ENCODE measurements at regions not wholly inside any gene's neighbourhood (a gene's known extent, or its start where the extent isn't known, plus 50 kb on each side); places are given as distances from the start of the nearest gene placed in this dataset.

DNA sequence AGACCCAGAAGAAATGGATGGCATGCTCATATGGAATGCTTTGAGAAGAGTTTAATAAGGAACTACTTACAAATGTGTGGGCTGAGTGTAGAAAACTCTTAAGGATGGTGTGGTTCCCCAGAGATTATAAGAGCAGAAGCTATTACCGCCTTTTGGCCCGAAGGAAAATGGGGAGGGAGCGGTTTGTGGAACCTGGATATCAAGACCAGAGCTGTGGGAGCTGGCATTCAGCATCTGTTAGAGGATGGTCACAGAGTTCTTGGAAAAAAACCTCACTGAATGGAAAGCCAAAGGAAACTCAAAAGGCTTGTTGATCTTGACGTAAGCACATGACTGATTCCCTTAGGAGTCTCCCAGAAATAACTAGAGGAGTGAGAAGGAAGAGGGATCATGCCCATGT lies 151.0 kb downstream of the PJA2 start:
- no peak for TF ChIP-seq NFIC (IDR thresholded peaks at IDR 0.05)
- no peak for TF ChIP-seq CREB1 (IDR thresholded peaks at IDR 0.05; ENCODE audit: low read depth)
- TF ChIP-seq ZBTB7A (IDR thresholded peaks at IDR 0.05; ENCODE audit: low read depth), result no peak
- TF ChIP-seq EGR1 (IDR thresholded peaks at IDR 0.05), result no peak
- TF ChIP-seq FOXM1 (IDR thresholded peaks at IDR 0.05; ENCODE audit: borderline replicate concordance, low read depth), result no peak

DNA sequence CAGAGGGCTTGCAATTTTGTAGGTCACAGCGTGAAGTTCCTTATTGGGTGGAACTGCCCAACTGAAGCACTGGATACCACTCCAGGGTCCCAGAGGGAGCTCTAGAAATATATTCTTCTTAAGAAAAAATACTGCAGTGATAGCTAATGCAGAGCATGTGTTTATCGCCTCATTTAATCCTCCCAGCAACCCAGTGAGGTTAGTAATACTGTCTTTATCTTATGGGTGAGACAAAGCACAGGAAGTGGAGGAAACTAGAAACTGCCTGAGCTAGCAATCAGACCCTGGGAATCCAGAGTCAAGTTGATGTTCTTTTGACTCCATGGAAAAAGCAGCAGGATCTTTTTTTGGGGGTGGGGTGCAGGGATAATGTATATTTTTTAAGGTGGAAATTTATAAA lies 153.3 kb downstream of the PJA2 start:
- TF ChIP-seq TAF1 (IDR thresholded peaks at IDR 0.05; ENCODE audit: low read depth) (no peak), FOXM1 (IDR thresholded peaks at IDR 0.05; ENCODE audit: borderline replicate concordance, low read depth) (no peak), CEBPB (IDR thresholded peaks at IDR 0.05) (no peak), ZBTB7A (IDR thresholded peaks at IDR 0.05; ENCODE audit: low read depth) (no peak), EP300 (IDR thresholded peaks at IDR 0.05; ENCODE audit: borderline replicate concordance) (no peak), CREB1 (IDR thresholded peaks at IDR 0.05; ENCODE audit: low read depth) (no peak), TEAD4 (IDR thresholded peaks at IDR 0.05) (no peak), NFIC (IDR thresholded peaks at IDR 0.05) (no peak), TCF12 (IDR thresholded peaks at IDR 0.05; ENCODE audit: low read depth) (no peak), YY1 (IDR thresholded peaks at IDR 0.05; ENCODE audit: low read depth) (no peak), EGR1 (IDR thresholded peaks at IDR 0.05) (no peak), RAD21 (IDR thresholded peaks at IDR 0.05; ENCODE audit: low read depth) (no peak)
- TF ChIP-seq, protein P1, sequence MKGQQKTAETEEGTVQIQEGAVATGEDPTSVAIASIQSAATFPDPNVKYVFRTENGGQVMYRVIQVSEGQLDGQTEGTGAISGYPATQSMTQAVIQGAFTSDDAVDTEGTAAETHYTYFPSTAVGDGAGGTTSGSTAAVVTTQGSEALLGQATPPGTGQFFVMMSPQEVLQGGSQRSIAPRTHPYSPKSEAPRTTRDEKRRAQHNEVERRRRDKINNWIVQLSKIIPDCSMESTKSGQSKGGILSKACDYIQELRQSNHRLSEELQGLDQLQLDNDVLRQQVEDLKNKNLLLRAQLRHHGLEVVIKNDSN (IDR thresholded peaks at IDR 0.05), result no peak
- TF ChIP-seq, protein P2, sequence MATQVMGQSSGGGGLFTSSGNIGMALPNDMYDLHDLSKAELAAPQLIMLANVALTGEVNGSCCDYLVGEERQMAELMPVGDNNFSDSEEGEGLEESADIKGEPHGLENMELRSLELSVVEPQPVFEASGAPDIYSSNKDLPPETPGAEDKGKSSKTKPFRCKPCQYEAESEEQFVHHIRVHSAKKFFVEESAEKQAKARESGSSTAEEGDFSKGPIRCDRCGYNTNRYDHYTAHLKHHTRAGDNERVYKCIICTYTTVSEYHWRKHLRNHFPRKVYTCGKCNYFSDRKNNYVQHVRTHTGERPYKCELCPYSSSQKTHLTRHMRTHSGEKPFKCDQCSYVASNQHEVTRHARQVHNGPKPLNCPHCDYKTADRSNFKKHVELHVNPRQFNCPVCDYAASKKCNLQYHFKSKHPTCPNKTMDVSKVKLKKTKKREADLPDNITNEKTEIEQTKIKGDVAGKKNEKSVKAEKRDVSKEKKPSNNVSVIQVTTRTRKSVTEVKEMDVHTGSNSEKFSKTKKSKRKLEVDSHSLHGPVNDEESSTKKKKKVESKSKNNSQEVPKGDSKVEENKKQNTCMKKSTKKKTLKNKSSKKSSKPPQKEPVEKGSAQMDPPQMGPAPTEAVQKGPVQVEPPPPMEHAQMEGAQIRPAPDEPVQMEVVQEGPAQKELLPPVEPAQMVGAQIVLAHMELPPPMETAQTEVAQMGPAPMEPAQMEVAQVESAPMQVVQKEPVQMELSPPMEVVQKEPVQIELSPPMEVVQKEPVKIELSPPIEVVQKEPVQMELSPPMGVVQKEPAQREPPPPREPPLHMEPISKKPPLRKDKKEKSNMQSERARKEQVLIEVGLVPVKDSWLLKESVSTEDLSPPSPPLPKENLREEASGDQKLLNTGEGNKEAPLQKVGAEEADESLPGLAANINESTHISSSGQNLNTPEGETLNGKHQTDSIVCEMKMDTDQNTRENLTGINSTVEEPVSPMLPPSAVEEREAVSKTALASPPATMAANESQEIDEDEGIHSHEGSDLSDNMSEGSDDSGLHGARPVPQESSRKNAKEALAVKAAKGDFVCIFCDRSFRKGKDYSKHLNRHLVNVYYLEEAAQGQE (IDR thresholded peaks at IDR 0.05; ENCODE audit: low read depth), result no peak
- TF ChIP-seq, protein P3, sequence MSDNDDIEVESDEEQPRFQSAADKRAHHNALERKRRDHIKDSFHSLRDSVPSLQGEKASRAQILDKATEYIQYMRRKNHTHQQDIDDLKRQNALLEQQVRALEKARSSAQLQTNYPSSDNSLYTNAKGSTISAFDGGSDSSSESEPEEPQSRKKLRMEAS (IDR thresholded peaks at IDR 0.05), result no peak

DNA sequence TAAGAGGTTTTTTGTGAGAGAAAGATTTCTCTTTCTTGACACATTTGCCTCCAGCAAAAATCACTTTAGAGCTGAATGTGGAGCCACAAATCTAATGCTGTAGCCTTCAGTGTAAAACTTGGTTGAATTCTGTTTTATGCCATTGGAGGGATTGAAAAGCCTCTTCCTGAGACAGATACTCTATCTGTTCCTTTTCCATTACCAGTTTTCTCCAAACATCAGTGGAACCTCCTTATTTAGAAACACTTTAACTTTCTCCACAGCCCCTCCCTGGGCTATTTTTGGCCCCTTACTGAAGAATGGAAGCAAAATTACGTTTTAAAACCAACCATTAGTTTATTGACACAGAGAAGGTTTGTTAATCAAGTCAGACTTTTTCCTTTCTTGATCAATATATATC lies 155.3 kb downstream of the PJA2 start:
- TF ChIP-seq CEBPB (IDR thresholded peaks at IDR 0.05), result no peak
- TF ChIP-seq TCF12 (IDR thresholded peaks at IDR 0.05; ENCODE audit: low read depth), result no peak
- no peak for TF ChIP-seq YY1 (IDR thresholded peaks at IDR 0.05; ENCODE audit: low read depth)
- no peak for TF ChIP-seq NFIC (IDR thresholded peaks at IDR 0.05)
- TF ChIP-seq TEAD4 (IDR thresholded peaks at IDR 0.05), result no peak
- no peak for TF ChIP-seq EGR1 (IDR thresholded peaks at IDR 0.05)
- no peak for TF ChIP-seq CREB1 (IDR thresholded peaks at IDR 0.05; ENCODE audit: low read depth)
- TF ChIP-seq, protein P1 (IDR thresholded peaks at IDR 0.05), result no peak
- TF ChIP-seq, protein P2 (IDR thresholded peaks at IDR 0.05; ENCODE audit: low read depth), result no peak

DNA sequence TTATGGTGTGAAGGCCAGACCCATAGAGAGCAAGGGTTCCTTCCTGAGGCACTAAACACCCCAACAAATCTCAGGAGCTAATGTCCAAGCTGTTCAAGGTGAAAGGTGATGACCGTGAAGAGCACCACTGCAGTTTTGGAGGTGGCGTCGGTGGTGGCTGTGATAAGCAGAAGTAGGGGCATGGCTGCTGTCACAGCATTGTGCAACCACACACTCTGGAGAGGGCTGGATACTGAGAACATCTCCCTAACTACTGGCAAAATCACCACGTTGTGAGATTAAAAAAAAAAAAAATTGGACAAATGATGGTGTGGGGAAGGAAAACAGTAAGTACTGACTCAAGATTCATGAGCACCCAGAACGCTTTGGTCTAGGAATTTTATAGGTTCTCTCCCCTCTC lies 156.5 kb downstream of the PJA2 start:
- TF ChIP-seq YY1 (IDR thresholded peaks at IDR 0.05; ENCODE audit: low read depth), result no peak
- TF ChIP-seq TAF1 (IDR thresholded peaks at IDR 0.05; ENCODE audit: low read depth), result no peak
- TF ChIP-seq EGR1 (IDR thresholded peaks at IDR 0.05), result no peak
- no peak for TF ChIP-seq CREB1 (IDR thresholded peaks at IDR 0.05; ENCODE audit: low read depth)
- TF ChIP-seq TEAD4 (IDR thresholded peaks at IDR 0.05), result no peak
- no peak for TF ChIP-seq NFIC (IDR thresholded peaks at IDR 0.05)
- TF ChIP-seq CEBPB (IDR thresholded peaks at IDR 0.05), result no peak
- TF ChIP-seq, protein P3 (IDR thresholded peaks at IDR 0.05), result no peak
- TF ChIP-seq, protein P2 (IDR thresholded peaks at IDR 0.05; ENCODE audit: low read depth), result no peak
- TF ChIP-seq, protein P1 (IDR thresholded peaks at IDR 0.05), result no peak
- no peak for TF ChIP-seq TCF12 (IDR thresholded peaks at IDR 0.05; ENCODE audit: low read depth)
- TF ChIP-seq ZBTB7A (IDR thresholded peaks at IDR 0.05; ENCODE audit: low read depth), result no peak
- TF ChIP-seq FOXM1 (IDR thresholded peaks at IDR 0.05; ENCODE audit: borderline replicate concordance, low read depth), result no peak
- TF ChIP-seq EP300 (IDR thresholded peaks at IDR 0.05; ENCODE audit: borderline replicate concordance), result no peak
- no peak for TF ChIP-seq RAD21 (IDR thresholded peaks at IDR 0.05; ENCODE audit: low read depth)
